ENCODE measurements at regions not wholly inside any gene's neighbourhood (a gene's known extent, or its start where the extent isn't known, plus 50 kb on each side); places are given as distances from the start of the nearest gene placed in this dataset.

DNA sequence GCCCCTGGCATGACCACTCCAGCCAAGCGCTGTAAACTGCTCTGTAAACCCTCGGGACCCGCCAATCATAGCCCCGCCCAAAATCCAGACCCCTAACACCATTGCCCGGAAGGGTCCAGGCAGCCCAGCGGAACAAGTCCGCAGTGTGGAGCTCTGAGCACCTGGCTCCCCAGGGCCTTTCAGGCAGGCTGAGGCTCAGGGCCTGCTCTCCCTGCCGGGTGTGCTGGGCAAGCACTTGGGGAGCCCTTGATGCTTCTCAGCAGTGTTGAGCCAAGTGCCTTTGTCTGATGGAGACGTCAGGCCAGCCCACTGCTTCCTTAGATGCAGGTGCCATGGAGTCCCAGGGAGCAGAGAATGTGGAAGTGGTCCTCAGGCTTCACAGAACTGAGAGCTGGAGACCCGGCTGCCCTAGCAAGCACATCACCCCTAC, 106.2 kb downstream of the TLE3 start:
- TF ChIP-seq, protein P1, sequence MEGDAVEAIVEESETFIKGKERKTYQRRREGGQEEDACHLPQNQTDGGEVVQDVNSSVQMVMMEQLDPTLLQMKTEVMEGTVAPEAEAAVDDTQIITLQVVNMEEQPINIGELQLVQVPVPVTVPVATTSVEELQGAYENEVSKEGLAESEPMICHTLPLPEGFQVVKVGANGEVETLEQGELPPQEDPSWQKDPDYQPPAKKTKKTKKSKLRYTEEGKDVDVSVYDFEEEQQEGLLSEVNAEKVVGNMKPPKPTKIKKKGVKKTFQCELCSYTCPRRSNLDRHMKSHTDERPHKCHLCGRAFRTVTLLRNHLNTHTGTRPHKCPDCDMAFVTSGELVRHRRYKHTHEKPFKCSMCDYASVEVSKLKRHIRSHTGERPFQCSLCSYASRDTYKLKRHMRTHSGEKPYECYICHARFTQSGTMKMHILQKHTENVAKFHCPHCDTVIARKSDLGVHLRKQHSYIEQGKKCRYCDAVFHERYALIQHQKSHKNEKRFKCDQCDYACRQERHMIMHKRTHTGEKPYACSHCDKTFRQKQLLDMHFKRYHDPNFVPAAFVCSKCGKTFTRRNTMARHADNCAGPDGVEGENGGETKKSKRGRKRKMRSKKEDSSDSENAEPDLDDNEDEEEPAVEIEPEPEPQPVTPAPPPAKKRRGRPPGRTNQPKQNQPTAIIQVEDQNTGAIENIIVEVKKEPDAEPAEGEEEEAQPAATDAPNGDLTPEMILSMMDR (IDR thresholded peaks at IDR 0.05; ENCODE audit: borderline replicate concordance, insufficient read depth, low read depth, low read length): no peak
- H3K4me3 ChIP-seq (ENCODE audit: low read depth, low read length): no peak overlapping the region

DNA sequence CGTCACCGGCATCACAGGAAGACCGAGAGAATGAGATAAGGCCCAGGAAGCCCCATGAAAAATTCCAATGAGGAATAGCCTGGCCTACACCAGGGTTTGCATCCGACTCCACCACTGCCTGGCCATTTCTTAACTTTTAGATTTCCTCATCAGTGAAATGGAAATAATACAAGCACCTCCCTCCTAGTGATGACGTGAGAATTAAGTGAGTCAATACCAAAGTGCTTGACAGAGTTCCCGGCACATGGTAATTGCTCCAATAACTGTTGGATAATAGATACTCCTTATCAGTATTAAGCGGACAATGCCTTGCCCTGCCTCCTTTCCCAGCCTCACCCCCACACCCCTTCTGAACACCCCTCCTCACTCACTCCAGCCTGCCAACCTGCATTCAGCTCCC, 105.4 kb downstream of the TLE3 start:
- TF ChIP-seq, protein P1 (IDR thresholded peaks at IDR 0.05; ENCODE audit: borderline replicate concordance, insufficient read depth, low read depth, low read length): no peak
- H3K4me3 ChIP-seq (ENCODE audit: low read depth, low read length): no peak overlapping the region

DNA sequence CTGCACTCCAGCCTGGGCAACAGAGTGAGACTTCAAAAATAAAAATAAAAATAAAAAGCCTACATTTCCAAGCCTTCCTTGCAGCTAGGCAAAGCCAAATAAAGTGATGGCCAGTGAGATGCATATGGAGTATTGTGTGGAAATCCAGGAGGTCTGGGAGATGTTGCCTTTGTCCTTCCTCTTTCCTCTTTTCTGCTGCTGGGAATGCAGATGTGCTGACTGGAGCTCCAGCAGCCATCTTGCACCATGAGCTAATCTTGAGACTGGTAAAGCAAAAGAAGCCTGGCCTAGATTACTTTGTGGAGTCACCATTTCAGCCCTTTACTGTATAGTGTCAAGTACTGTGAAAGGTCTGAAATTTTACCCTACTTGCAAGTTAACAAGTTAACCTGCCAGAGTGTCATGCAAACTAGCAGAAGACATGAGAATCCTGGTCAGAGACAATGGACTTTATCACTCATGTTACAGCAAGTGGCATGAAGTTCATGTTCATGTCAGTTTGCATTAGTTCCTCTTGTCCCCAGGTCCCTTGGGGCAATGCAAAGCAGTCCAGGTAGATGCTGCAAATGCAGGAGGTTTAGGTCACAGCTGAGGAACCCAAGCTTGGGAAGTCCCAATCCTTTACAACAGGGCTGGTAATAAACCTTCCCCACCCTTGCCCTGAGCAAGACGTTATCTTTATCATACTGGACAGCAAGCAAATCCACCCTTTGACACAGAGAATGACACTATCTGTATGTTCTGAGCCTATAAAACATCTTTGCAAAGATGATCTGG, 103.1 kb downstream of the TLE3 start:
- H3K4me3 ChIP-seq (ENCODE audit: low read depth, low read length): no peak overlapping the region
- TF ChIP-seq, protein P1 (IDR thresholded peaks at IDR 0.05; ENCODE audit: borderline replicate concordance, insufficient read depth, low read depth, low read length): no peak

DNA sequence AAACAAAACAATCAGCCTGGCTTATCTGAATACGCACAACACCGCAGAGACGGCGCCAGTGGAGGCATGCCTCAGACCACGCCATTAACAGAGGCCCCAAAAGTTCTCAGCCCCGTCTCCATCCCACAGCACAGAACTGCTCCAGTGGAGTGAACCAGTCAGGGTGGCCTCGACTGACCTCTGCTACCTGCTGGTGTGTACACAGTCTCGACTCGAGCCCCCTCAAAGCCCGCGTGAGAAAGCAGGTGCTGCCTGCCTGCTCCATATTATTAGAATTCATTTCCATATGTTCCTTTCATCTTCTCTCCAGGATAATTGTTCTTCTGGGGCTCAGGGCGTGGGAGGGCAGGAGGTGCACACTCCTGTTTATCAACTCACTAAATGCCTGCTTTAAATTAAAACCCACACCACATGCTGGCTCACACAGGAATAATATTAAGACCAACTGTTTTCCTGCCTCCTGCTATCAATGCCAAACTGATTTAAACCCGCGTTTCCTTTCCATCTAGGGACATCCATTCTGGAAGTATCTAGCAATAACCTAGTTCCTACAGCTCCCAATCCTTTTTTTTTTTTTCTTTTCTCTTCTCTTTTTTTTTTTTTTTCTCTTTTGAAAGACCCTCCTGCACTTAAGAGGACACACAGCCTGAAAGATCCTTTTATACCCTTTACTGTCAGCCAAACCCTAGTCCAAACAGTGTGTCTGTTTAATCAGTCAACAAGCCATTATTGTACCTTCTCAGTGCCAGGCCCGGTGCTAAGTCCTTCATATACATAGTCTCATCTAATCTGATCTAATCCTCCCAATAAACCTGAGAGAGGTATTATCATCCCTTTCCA, 101.2 kb downstream of the TLE3 start:
- H3K4me3 ChIP-seq (ENCODE audit: low read depth, low read length): no peak overlapping the region
- TF ChIP-seq, protein P1 (IDR thresholded peaks at IDR 0.05; ENCODE audit: borderline replicate concordance, insufficient read depth, low read depth, low read length): no peak

DNA sequence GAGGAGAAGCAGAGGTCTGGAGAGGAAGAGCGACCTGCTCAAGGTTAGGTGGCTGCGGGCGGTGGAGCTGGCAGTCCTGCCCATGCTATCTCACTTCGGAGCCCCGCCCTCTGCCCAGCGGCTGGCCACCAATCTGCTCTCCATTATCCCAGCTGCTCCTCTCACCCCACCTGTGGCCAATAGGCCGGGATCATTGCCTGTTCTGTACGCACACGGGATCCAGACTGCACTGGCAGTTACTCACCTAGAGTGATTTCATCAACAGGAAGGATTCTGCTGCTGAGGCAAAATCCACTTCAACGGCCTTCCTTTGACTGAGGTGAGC, 100.6 kb downstream of the TLE3 start:
- no peak overlapping the region for H3K4me3 ChIP-seq (ENCODE audit: low read depth, low read length)
- TF ChIP-seq, protein P1 (IDR thresholded peaks at IDR 0.05; ENCODE audit: borderline replicate concordance, insufficient read depth, low read depth, low read length): no peak
